GM19397 (cell line): ENCODE measurements at regions not wholly inside any gene's neighbourhood (a gene's known extent, or its start where the extent isn't known, plus 50 kb on each side); places are given as distances from the start of the nearest gene placed in this dataset.
"Not testable (repeated sequence)": the region's sequence is repeated elsewhere in the genome, so short reads cannot be mapped to it uniquely, and the experiment has no call there.

Source experiments
- ATAC-seq: cut with Tn5 transposase; IDR thresholded peaks from one replicate; pipeline ENCODE4 v1.9.1; 2021; ENCODE audit warnings: mild to moderate bottlenecking, moderate library complexity; ENCODE audit not compliant: unreplicated experiment

DNA sequence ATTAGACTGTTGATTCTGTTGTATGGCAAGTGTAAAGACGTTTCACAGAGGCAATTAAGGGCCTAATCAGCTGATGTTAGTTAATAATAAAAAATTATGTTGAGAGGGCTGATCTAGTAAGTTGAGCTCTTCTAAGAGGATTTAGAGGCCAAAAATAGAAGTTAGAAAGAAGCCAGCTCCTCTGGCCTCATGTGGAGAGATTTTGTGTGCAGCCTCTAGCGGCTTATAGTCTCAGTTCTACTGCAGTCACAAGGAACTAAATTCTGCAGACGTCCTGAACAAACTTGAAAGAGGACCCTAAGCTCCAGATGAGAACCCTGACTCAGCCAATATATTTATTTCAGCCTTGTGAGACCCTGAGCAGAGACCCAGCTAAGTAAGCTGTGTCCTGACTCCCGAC is 498.6 kb downstream of the BTBD3 start:
- no peak for ATAC-seq

DNA sequence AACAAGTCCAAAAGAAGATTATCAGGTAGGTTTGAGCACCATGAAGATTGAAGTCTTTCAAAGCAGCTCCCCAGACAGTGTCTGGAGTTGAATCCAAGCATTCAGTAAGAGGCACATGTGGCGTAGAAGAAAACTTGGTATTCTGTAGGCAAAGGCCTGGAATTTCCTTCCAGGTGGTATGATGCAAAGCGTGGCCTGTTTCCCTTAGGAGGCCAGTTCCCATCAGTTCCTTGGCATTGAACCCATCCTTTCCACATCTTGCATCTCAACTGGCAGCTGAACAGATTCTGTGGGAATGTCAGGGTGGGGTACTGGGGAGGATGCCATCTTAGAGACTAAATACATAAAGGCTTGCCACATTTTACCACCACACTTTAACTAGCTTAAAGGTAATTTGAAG is 516.0 kb downstream of the BTBD3 start:
- no peak for ATAC-seq

DNA sequence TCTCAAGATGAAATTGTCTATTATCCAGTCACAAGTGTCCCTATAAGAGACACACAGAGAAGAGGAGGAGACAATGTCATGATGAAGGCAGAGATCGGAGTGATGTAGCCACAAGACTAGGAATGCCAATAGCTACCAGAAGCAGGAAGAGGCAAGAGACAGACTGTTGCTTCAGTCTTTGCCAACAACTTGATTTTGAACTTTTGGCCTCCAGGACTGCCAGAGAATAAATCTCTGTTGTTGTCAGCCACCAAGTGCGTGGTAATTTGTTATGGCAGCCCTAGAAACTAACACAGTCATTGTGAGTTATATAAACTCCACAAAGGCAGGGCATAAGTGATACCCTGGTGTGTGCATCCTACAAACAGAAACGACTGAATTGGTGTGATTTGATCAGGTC is 517.0 kb downstream of the BTBD3 start:
- no peak for ATAC-seq

DNA sequence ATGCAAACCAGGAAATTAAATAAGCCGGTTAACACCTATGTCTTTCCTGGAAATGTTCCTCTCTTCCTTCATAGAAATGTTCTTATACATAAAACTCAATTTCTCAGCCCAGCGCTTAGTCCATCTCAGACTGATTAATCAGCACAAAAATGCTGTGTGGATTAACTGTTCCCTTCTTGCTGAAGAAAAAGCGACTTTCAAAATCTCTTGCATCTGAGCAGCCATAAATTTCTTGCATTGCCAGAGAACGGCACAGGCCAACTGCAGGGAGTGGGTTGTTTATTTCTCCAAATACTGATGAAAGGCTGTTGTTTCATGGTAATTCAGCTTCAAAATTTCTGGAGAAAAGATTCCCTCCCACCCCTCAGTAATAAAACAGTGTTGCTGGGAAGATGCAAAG is 517.6 kb downstream of the BTBD3 start:
- no peak for ATAC-seq

DNA sequence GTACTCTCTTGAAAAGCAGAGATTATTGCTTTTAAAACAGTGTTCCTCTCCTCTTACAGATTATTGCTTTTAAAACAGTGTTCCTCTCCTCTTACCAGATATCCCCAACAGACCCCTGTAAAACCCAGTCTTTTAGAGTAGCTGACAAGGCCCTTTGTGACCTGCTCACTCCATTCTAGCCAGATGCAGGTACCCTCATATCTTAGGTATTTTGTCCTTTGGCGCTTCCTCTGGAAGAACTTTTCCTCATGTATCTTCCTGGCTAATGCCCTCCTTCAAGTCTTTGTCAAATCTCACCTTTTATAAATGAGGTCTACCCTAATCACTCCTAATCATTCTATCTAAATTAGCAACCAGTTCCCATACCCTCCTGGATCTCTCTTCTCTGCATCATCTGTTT is 536.0 kb downstream of the BTBD3 start:
- no peak for ATAC-seq

DNA sequence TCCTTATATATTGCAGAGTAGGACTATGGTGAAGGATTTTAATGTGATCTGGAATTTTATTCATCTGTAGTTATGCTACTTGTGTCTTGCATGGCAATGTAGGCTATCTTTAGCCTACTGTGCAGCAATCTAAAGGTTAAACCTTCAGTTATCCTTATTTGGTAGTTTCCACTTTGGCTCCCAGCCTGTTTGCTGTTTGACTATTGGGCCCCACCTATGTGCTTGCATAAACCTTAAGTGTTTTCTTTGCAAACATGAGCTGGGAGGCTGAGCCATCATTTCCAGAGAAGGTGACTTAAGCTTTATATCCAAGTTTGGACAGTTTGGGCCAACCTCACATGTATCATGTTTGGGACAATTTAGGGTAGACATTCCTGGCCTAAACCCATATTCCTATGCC is 537.5 kb downstream of the BTBD3 start:
- no peak for ATAC-seq

DNA sequence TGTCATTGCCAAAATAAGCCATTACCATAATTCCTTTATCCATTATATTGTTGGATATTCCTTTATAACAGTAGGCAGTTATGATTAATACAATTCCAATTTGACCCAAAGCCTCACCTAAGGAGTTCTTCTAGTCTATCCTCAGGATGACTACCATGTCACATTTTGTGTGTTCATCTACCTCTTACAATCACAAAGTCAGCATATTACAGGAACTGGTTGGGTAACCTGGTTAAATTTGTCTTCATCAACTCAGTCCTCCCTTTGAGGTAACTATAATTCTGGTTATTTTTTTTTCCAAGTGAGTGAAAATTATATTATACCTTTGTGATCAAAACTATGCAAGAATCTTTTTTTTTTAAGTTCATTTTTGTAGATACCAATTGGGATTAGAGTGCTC is 540.5 kb downstream of the BTBD3 start:
- no peak for ATAC-seq

DNA sequence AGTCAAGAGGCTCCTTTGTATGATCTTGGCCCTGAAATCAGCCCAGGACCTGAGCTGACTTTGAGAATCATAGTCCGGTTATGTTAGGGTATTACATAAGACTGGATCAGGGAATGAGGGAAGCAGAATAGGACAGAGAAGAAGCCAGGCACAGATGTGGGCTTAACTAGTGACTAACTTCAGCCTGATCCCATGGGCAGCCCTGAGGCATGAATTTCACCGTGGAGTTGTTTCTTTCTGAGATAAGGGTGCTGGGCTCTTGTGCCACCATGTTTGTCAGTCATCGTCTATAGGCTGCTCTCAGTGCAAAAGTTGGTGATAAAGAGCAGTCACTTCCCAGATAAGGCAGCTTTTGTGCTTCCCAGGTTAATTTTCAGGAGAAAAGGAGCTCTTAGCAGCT is 544.7 kb upstream of the SPTLC3 start:
- ATAC-seq: no peak

DNA sequence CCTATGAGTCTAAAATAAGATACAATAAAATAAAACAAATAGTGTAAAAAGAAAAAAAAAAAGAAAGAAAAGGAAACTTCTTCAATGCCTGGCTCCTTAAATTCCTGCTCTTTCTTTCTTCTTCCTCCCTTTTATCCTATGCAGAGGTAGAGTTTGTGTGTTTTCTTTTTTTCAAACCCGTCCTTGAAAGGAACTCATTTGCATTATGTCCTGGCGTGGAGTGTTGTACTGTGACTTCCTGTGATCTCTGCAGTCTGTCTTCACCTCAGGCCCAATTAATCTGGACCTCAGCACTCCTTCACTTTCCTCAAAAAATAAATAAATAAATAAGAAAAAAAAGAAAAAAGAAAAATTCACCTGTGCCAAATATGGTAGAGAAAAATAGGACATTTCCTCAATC is 541.9 kb upstream of the SPTLC3 start:
- ATAC-seq: no peak

DNA sequence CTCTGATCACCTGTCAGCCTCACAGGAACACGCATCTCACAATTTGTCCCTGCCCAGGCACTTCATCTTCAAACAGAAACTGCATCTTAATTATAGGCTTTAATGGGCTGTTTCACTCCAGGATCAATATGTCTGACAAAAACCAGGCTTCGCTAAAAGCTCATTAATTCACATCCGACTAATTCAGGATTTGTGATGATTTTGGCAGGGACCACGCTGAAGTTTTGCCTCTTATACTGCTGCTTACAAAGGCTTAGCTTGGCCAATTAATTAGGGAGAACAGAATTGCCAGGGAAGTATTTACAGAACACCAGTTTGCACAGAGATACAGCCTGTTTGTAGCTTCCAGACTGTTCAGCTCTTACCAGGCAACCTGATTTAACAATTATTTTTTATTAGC is 541.0 kb upstream of the SPTLC3 start:
- ATAC-seq: no peak

DNA sequence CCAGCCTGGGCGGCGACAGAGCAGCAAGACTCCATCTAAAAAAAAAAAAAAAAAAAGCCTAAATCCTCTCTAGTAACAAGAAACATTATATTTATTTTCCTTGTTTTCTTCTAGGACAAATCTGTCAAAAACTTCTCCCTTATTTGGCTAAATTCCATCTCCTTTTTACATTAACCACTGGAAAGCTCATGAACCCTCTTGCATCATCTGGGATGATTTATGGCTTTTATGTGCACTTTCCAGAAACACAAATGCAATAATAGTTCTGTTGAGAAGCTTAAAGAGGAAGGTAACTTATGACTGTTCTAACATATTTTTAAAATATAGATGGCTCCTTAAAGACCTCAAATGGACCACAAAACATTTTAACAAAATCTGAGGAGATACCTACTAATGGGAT is 526.1 kb upstream of the SPTLC3 start:
- no peak for ATAC-seq

DNA sequence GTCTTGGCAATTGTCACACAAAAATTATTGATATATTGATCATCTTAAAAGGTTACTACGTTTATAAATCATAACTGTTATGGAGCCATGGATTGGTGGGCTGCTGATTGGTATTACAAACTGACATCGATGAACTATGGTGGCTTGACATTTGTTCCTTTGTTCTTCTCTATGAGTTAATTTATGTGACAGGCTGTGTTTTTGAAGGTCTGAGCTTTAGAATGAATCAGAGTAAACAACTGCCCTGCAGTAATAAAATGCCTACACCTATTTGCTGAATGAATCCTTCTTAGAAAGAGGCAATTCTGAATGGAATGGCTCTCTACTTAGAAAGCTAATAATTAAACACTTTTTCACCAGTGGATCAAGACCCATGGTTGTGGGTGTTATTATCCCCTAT is 506.3 kb upstream of the SPTLC3 start:
- ATAC-seq: no peak

DNA sequence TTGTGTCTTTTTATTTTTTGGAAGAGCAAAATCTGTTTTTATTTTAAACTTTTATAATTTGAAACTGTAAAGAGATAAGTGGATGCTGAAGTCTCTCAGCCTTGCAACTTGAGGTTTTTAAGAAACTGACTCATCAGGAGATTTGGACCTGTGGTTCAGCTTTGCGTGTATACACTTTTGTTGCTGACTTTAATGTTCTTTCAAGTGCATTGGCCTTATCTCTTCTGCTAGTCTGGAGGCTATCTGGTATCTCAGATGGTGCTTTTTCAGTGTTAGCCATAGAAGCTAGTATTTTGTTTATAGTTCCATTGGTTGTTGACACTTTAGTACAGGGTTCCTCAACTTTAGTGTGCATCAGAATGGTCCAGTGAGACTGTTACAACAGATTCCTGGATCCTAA is 504.0 kb upstream of the SPTLC3 start:
- no peak for ATAC-seq

DNA sequence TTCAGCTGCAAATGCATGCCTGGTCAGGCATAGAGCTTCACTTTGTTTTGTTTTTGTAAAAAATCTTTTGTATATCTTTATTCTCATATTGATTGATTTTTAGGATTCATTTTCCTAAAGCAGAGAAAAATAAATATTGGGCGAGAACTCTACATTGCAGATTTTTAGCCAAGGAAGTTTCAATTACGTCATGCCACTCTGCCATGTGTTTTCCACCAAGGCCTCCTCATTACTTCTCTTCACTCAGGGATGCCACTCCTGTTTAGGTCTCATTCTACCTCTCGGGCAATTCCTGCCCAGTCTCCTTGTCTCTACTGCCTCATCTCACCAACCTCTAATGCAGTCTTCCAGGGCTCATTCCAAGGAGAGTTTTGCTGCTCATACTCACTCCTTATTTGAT is 497.3 kb upstream of the SPTLC3 start:
- no peak for ATAC-seq

DNA sequence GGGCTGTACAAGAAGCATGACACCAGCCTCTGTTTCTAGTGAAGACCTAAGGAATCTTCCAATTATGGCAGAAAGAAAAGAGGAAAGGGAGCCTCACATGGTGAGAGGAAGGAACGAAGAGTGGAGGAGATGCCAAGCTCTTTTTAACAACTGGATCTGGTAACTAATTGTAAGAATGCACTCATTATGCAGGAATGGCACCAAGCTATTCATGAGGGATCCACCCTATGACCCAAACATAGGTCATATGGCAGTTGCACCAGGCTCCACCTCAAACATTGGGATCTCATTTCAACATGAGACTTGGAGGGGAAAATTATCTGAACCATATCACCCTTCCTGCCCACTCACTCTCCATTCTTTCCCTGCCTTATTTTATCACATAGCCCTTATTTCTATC is 496.0 kb upstream of the SPTLC3 start:
- no peak for ATAC-seq

DNA sequence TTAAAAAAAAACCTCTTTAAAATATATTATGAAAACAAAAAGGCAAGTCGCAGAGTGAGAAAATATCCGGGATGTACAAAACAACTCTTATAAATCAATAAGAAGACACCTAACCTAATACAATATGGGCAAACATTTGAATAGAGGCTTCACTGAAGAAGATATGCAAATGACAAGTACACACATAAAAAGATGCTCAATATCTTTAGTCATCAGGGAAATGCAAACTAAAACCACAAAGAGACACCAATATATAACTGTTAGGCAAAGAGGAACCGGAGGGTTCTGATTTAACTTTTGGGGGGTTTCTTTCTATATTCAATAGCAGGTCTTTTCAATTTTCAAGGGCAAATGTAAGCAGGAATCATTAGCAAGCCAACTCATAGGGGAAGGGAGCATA is 480.7 kb upstream of the SPTLC3 start:
- ATAC-seq: no peak

DNA sequence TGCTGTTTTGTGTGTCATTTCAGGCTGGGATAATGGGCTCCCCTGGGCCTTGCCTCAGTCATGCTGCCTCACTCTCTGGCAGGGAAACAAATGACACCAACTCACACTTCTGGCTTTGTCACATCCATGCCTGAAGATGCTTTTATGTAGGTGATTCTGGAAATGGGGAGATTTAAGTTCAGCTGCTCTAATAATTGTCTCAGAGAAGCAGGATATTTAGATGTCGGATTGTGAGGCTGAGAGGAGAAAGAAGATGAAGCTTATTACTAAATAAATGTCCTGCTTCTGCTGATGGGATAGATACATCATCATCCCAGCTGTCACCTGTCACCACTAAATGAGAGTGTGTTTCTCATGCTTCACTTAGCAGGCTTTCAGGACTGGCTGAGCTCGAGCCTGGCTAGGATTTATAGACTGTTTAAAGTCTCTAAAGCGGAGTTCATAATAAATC is 480.2 kb upstream of the SPTLC3 start:
- no peak for ATAC-seq

DNA sequence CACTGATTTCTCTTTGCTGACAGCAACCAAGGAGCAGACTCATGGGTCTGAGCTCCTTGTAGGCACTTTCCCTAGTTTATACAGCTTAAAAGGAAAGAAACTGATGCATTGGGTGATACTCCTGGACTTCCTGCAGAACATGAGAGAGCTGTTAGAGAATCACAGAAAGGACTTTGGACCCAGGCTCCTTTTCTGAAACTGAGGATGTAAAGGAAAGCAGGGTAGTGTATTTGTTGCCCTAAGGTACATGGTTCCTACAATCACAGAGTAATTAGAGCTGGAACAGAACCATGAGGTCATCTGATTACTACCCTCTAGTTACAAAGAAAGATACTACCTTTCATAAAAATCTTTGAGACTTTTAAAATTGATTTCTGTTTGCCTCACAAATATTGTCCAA is 477.1 kb upstream of the SPTLC3 start:
- ATAC-seq: no peak

DNA sequence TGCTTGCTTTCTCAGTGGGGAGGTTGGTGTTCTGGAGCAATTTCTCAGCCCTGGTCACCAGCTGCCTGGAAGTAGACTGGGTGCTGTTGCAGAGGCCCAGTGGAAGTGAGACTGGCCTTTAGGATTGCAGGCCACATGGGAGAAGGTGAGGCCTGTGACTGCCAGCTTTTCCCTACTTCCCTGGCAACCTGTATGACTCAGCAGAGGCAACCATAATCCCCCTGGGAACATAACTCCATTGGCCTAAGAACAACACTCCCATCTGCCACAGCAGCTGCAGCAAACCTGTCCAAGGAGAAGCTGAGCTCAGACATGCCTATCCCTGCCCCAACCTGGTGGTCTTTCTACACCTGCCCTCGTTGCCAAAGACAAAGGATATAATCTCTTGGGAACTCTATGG is 473.5 kb upstream of the SPTLC3 start:
- ATAC-seq: no peak

DNA sequence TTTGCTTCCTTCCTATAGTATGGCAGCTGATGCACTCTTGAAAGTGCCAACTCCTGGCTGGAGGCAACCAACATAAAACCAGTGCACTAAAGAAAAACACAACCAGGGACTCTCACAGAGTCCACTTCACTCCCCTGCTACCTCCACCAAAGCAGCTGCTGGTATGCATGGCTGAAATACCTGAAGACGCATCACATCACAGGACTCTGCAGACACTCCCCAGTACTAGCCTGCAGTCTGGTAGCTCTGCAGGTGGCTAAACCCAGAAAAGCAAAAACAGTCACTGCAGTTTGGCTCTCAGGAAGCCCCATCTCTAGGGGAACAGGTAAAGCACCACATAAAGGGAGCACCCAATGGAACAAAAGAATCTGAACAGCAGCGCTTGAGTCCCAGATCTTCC is 473.0 kb upstream of the SPTLC3 start:
- ATAC-seq: no peak

DNA sequence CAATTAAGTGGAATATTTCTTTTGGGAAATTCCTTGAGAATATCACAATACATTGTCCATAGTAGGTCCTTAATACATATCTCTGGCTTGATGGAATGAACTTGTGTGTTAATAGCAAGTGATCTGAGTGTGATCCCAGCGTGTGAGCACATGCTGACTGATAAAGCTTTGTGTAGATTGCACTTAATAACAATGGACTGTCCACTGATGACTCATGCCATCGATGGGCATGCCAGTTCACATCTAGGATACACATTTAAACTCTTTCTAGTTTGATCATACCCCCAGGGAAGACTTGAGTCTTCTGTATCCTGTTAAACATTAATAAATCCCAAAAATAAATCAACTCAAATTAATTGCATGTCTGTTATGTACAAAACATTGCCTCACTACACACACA is 454.3 kb upstream of the SPTLC3 start:
- ATAC-seq: no peak

DNA sequence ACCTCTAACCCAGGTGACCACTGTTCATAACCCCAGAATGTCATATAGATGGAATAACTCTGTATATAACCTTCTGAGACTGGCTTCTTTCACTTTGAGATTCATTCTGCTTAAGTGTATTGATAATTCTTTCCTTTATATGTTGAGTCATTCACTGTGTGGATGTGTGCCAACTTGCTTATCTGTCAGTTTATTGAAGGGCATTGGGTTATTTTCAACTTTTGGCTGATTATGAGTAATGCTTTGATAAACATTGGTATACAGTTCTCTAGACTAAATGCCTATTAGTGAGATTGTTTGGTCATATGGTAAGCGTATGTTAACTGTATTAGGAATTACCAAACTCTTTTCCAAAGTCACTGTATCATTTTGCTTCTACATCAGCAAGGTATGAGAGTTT is 453.4 kb upstream of the SPTLC3 start:
- no peak for ATAC-seq

DNA sequence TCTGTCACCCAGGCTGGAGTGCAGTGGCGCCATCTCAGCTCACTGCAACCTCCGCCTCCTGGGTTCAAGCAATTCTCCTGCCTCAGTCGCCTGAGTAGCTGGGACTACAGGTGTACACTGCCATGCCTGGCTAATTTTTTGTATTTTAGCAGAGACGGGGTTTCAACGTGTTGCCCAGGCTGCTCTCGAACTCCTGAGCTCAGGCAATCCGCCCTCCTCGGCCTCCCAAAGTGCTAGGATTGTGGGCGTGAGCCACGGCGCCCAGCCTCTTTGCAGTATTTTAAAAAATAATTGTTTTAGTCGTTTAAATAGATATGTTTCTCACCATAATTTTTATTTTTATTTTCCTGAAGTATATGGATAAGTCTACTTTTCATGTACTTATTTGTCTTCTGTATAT is 452.9 kb upstream of the SPTLC3 start:
- ATAC-seq: not testable (repeated sequence)

DNA sequence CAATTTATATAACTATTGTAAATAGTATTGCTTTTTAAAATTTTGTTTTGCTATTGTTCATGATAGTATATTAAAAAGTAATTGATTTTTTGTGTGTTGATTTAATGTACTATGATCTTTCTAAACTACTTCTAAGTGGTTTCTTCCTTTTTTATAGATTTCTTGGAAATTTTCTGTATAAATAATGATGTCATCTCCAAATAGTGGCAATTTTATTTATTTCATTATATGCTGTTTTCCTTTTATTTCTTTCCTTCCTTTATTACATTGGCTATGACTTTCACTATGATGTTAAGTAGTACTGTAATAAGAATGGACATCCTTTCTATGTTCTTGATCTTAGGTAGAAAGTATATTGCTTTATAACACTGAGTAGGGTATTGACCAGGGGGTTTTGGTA is 451.5 kb upstream of the SPTLC3 start:
- ATAC-seq: no peak
